SIG-M5 (cell line): ENCODE measurements at regions not wholly inside any gene's neighbourhood (a gene's known extent, or its start where the extent isn't known, plus 50 kb on each side); places are given as distances from the start of the nearest gene placed in this dataset.

Experiments
- DNase-seq: peaks from one replicate; lab custom pipeline; 2025; lab: John Stamatoyannopoulos, UW

DNA sequence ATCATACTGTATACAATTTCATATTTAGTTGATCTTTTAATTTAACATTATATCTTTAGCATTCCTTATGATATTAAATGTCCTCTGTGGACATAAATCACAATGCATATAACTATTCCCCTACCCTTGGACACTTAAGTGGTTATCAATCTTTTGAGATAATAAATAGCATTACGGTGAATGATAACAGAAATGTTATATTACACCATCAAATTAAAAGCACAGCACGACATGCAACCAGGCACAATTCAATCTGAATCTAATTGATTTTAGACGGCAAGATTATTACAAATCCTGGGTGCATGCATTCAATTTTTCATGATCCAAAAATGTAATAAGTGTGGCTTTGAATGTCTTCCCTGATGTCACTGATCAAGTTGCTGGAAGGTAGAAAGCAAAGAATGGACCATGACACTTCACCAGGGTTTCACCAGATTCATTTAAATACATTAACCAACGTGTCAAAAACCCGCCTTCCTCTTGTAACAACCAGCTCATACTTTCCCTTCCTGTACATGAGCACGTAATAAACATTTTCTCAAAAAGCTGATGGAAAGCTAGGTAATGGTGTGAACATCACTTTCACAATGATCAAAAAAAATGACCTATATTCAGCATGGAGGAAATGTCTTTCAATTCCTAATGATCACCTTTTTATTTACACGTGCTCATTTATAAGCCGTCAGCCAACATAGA is 513.7 kb upstream of the ID2 start:
- DNase-seq = no peak

DNA sequence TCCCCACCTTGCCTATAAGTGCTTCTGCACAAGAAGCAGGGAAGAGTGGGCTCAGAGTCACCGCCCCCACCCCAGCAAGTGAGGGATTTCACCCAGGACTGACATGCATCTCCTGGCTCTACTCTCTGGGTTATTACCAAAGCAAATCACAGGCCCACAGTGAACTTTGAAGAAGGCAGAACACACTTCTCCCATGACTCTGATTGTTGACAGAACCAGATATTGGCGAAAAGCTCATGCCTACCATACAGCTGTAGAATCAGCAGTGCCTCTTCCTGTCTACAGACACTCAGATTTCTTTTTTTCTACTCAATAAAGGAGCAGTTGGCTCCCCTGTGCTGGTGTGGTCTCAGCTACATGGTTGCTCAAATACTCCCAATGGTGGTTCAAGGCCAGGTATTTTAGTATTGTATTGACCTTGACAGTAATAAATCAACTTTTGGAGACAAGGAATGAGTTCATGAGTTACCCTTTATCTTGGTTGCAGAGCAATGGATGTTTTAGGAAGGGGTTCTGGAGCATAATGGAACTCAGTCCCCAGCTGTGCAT is 512.9 kb upstream of the ID2 start:
- no peak for DNase-seq

DNA sequence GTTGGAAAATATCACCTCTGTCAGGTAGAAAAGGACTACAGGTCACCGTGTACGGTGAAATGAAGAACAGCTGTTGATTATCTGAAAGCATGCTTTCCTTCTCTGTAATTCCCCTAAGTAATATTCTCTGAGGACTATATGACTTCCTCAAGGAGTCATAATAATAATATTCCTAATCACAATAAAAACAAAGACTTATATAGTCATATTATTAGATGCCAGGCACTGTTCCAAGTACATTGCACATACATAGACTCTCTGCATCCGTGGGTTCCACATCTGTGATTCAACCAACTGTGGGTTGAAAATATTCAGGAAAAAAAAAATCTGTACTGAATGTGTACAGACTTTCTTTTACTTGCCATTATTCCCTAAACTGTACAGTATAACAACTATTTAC is 512.4 kb upstream of the ID2 start:
- no peak for DNase-seq

GRCh38 chr2:8170552-8171327 is 511.1 kb upstream of the ID2 start:
- no peak for DNase-seq

GRCh38 chr2:8171608-8172007 is 510.2 kb upstream of the ID2 start:
- no peak for DNase-seq

GRCh38 chr2:8172661-8173060 is 509.2 kb upstream of the ID2 start:
- DNase-seq = no peak

DNA sequence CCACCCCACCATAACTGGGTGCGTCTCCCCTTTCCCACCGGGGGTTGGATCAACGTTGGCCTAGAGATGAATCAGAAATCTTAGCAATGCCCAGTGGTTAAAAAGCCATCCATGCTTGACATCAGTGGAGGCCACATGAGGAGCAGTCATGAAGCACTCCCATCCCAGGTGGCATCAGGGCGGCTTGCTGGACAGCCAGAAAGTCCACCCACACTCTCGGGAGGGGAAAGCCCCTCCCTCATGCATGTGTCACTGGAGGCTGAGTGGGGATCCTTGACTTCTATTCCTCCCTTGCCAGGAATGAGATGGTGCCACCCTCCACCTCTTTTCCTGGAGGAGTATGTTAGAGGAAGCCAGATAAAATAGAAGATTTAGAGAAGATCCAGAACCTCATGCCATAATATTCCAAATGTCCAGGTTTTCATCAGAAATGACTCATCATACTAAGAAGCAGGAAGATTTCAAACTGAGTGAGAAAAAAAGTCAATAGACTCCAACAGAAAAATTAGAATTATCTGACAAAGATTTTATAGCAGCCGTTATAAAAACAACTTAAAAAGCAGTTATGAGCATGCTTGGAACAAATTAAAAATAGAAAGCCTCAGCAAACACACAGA is 507.1 kb upstream of the ID2 start:
- no peak for DNase-seq

DNA sequence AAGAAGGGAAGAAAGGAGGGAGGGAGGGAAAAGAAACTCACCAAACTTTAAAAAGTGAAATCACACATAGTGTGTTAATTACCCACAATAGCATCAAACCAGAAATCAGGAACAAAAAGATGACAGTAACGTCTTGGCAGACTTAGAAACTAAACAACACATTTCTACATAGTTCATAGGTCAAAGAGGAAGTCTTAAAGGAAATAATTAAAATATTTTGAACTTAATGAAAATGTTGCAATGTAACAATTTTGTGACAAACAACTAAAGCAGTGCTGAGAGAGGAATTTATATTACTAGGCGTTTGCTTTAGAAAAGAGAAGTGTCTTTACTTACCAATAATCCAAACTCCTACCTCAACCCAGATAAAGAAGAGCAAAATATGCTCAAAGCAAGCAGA is 505.0 kb upstream of the ID2 start:
- no peak for DNase-seq

DNA sequence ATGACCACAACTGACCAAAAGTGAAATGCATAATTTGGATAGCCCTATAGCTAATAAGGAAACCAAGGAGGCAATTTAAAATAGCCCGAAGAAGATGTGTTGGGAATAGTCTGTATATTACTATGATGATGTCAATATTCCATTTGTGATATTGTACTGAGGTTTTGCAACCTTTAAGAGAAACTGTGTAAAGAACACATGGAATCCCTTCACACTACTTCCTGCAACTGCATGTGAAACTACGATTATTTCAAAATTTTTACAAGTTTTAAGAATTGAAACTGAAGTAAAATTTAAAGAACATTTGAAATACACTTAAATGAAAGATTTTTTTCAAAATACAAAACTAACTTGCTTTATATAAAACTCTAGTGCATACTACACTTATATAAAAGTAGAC is 504.3 kb upstream of the ID2 start:
- DNase-seq = no peak

DNA sequence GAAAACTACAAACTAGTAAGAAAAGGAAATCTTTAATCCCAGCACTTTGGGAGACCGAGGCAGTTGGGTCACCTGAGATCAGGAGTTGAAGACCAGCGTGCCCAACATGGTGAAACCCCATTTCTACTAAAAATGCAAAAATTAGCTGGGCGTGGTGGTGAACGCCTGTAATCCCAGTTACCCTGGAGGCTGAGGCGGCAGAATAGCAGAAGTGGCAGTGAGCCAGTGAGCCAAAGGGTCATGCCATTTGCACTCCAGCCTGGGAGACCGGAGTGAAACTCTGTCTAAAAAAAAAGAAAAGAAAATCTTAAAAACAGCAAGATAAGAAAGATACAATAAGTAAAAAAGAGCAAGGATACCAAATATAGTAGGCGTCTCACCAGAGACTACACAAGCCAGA is 502.9 kb upstream of the ID2 start:
- DNase-seq = no peak

DNA sequence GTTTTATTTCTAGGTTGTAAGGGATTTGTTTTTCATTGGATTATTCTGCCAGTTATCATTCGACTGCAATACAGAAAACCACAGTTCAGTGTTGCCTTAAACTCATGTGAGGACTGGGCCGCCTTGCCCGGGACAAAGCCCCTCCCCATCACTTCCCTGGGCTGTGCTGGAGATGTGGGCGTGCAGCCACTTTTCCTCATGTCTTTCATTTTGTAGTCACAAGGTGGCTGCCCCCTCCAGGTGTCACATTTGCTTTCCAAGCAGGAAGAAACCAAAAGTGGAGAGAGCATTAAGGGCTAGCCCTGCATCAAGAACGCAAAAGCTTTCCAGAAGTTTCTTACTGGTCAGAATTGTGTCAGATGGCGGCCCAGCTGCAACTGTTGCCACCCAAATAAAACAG is 492.5 kb upstream of the ID2 start:
- DNase-seq = no peak

GRCh38 chr2:8190279-8190678 is 491.6 kb upstream of the ID2 start:
- no peak for DNase-seq

GRCh38 chr2:8191427-8191826 is 490.4 kb upstream of the ID2 start:
- DNase-seq = no peak

GRCh38 chr2:8193146-8193545 is 488.7 kb upstream of the ID2 start:
- DNase-seq = no peak

DNA sequence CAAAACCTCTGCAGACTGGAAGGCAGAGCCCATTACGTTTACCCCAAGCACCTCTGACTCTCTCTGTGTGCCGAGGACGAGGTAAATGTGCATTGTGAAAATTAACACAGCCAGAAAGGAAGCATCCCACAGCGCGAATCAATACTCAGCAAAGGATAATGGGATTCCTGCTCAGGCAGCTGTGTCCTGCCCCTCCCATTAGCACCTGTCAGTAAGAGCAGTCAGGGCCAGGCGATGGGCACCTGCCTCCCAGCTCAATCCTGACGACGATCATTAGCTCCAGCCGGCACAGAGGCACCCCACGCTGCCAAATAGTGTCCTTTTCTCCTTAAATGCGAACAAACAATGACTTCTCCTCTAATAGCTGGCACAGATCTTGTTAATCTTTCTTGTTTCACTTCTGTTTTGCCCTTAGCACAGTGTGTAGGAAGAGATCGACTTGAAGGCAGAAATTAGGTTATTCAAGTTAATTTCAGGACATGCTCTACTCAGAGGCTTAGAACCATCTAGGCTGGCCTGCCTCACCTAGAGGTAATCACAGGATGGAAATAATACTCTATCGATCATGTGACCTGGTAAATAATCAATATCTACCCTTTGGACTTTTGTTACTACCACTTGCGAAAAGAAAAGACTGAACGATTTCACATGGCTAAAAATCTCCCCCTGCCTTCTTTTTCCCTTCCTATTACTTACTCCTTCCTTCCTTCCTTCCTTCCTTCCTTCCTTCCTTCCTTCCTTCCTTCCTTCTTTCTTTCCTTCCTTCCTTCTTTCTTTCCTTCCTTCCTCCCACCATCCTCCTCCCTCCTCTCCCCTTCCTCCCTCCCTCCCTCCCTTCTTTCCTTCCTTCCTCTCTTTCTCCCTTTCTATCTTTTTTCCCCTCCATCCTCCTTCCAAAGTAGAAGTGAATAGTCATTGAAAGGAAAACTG is 487.9 kb upstream of the ID2 start:
- no peak for DNase-seq

DNA sequence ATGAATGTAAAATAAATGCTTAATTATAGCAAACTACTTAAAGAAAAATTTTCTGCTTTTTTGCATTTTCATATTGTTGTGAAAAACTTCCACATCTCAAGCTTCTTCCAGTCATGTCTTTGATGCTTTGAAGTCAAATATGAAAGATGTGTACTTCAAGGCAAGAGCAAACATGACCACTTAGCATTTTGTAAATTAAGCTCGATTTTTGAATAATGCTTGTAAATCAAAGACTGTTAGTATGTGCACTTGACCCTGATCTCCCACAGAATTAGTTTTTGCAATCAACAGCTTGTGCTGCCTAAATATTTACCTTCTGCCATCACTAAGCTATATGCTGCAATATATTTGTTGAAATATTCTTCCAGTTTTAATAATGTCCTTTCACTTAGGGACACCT is 486.1 kb upstream of the ID2 start:
- no peak for DNase-seq

DNA sequence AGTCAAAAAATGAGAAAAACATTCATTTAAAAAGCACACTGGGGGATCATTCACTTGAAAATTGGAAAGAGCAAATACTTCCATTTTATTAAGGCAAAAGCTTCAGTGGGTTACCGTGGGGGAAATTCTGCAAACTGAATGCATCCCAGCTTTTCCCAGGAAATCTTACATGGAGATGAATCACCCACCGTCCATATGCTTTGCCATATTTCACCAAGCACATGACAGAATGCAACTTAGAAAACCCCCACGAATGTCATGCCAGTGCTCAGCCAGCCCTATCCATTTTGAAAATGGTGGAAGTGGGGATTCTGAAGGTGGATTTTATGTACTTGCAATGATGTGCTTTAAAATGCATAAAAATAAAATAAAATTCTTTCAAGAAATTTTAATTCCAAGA is 485.5 kb upstream of the ID2 start:
- no peak for DNase-seq

DNA sequence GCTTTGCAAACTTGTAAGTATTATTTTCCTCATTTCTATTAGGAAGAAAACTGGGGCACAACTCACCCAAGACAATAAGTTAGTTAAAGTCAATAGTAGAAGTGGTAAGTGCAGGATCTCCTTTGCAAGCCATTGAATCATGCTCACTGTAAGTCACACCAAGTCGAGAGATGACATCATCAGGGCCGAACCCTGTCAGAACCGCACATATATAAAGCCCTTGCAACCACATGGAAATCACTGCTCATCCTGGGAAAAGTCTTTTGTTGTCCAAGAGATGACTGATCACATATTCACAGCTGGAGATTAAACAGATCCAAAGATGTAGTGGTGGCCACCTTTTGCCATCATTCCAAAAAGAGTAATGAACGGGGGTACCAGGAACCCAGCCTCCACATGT is 484.8 kb upstream of the ID2 start:
- no peak for DNase-seq

GRCh38 chr2:8197825-8198224 is 484.0 kb upstream of the ID2 start:
- no peak for DNase-seq

- DNase-seq = no peak
These were observed 483.0 kb upstream of the ID2 start for GRCh38 chr2:8198766-8199382.

DNA sequence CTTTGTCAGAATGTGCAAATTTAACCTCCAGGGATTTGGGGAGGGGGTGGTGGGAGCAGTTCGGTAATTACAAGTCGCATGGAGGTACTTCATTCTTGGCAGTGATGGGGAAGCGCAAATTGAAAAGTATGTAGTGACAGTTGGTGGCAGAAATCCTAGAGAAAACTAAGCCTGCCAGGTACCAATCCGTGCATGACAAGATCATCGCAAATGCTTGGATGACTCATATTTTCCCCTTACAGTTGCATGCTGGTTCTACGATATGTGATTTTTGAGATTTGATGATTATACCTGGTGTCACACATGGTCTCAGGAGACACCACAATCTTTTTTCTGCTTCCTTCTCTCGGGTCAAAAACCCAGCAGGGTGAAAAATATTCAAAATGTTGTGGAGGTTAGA is 479.7 kb upstream of the ID2 start:
- DNase-seq = no peak

GRCh38 chr2:8203364-8203763 is 478.5 kb upstream of the ID2 start:
- no peak for DNase-seq
